Right lung (tissue), 2 donors: ENCODE measurements at regions not wholly inside any gene's neighbourhood (a gene's known extent, or its start where the extent isn't known, plus 50 kb on each side); places are given as distances from the start of the nearest gene placed in this dataset.

ENCODE experiments used
- DNase-seq, 2 donors: peaks; one replicate each; pipeline ENCODE4 v3.0.0-alpha.2; 2013

GRCh38 chr4:36823199-36823967, 421.2 kb upstream of the NWD2 start:
- DNase-seq: no peak

DNA sequence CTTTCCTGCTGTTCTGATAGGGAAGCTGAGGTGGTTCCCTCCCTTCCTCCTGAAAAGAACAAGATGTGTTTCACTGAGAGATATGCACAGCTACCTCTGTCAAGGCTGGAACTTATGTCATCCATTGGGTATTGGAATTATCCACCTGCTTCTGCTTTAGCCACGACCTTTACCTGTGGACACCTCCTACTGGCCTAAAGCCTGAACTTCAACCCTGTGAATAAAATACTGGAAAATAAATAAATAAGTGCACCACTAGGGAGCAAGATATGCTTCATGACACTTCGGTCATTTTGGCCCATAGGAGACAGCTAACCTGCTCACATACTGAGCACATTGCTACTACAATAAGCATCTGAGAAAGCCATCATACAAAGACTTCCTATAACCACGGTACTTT, 419.9 kb upstream of the NWD2 start:
- DNase-seq: no peak

DNA sequence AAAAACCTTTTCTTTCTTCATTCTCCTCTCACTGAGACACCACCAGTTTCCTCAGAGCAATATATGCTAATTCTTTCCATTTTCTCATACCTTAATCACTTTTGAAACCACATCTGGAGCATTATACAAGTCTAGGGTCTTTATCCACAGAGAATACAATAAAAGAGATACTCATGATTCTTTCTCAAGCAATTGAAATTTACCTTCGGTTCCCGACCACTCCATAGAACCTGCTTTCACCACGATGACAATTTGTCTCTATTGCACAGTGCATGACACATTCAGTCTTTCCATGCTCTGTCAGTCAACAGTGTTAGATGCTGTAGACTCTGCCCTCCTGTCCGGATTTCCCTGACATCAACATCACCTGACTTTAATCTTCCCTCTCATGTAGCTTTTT, 409.3 kb upstream of the NWD2 start:
- no peak for DNase-seq

DNA sequence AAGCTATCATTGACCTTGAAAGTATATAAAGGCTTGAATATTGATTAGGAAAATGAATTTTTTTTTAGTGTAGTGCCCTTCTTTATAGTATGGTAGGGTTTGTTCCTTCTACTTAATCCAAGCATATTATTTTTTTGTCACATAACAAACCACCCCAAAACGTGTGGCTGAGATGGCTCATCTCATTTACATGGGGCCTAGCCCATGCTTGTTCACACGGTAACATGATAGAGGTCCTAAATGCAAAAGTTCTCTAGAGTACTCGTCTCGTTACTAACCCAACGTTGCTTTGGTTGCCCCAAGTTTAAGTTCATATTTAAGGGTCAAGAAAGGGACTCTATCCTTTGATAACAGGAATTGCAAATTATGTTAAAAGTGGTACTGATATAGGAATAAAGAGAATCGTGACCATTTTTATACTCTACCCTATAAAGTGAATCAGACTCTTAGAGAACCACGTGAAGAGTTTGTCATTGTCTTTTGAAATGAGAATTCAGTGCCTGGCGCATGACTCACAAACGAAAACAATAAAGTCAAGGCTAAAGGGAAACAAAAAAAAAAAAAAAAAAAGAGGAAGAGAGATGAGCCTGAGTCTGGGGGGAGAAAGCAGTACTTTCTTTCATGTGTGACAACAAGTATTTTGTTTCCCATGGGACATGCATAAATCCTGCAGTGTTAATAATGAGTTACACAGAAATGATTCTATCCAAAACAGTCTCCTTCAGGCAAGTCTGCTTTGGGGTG, 402.8 kb upstream of the NWD2 start:
- no peak for DNase-seq

DNA sequence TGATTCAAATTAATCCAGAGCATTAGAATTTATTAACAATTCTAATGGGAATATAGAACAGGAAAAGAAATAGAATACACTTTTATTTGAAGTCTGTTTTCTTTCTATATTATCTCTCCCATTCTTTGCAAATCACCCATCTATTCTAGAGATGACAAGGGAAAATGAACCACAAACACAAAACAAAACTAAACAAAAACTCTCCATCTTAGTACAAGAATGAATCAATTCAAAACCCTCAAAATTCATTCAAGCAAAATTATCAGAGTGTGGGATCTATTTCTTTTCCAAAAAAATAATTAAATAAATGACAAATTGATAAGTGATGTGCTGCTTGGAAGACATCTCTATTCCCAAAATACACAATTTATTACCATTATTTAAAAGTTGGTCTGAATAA, 400.1 kb upstream of the NWD2 start:
- DNase-seq: no peak

- no peak for DNase-seq
Observed at GRCh38 chr4:36852856-36853255, 391.7 kb upstream of the NWD2 start.

GRCh38 chr4:36854554-36854953, 390.0 kb upstream of the NWD2 start:
- no peak for DNase-seq

- no peak for DNase-seq
Observed at GRCh38 chr4:36863601-36864000, 380.9 kb upstream of the NWD2 start.

GRCh38 chr4:36870121-36870520, 374.4 kb upstream of the NWD2 start:
- DNase-seq: no peak

DNA sequence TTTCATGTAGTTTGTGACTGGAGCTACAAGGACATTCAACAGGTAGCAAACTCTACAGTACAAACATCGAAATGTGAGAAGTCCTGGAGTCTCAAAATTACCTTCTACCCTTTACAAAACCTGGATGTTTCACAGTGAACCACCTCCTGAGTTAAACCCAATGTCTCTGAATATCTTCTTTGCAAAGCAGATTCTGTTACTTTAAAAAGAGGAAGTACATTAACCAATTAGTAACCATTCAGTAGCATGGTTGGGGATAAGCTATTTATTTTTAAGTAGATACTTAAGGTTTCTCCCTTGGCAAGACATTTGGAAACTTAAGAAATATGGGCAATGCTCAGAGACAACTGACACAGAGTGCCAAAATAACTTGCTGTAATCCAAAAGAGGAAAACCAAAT, 371.9 kb upstream of the NWD2 start:
- no peak for DNase-seq

DNA sequence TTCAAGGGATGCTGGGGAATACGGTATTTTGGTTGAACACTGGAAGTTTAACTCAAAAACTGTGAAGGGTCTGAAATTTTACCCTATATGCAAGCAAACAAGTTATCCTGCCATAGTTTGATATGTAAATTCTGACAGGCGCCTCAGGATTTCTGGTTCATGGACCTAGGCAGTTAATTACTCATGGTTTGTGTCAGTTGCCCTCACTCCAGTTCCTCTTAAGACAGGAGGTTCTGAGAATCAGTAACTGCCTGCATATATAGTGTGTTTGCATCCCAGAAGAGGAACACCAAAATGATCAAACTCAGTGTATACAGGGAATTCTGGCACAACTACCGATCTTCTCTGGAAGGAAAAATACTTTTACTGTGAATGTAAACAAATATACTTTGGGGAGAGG, 360.4 kb upstream of the NWD2 start:
- no peak for DNase-seq

- peak; percentile 17 to 18 for DNase-seq
Observed at GRCh38 chr4:36891971-36892370, 352.6 kb upstream of the NWD2 start.

GRCh38 chr4:36900446-36900987, 344.0 kb upstream of the NWD2 start:
- DNase-seq: no peak

GRCh38 chr4:36904823-36905222, 339.7 kb upstream of the NWD2 start:
- DNase-seq: no peak

DNA sequence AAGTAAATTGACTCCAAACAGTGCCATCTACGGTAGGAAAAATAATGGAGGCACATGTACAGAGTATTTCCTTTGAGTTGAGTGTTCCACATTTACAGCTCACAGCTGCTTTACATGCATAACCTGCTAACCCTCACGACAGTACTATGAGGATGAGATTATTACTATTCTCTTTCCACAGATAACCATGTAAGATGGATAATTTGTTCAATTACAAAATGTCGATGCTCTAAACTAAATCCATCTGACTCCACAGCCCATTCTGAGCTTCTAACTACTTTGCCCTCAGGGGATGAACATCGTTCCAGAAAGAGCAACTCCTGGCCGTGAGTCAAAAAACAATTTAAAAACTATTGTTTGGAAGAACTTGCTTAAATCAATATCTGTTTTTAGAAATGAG, 330.4 kb upstream of the NWD2 start:
- DNase-seq: no peak

DNA sequence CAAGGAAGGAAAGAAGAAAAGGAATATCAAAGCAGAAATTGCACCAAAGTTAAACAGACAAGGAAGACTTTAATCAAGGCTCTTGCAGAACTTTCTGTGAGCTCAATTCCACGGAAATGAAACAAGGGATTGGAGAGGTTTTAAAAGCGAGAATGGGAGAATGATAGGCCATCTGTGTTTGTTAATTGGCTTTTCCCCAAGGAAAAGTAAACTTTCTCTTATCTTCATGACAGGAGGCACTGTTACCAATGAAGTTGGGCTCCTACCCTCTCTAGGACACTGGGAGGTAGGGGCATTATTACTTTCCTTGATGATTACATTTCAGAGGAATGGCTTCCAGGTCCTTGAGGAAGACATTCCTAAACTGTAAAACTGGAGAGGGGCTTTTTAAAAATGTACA, 328.8 kb upstream of the NWD2 start:
- no peak for DNase-seq

DNA sequence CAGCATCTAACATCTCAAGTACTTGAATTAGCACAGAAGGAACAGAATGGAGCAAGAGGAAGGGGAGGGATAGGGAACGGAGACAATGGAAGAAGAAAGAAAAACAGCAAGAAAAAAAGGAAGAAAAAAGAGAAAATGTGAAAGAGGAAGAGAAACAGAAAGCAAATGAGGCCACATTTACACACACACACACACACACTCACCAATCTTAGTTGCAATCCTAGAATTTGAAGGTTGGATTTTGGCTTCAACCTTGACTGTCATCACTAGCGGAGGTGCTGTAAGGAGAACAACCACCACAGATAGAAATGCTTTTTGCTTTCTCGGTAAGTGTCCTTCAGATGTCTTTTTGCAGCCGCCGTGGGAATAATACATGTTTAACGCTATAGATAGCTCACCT, 327.1 kb upstream of the NWD2 start:
- no peak for DNase-seq

DNA sequence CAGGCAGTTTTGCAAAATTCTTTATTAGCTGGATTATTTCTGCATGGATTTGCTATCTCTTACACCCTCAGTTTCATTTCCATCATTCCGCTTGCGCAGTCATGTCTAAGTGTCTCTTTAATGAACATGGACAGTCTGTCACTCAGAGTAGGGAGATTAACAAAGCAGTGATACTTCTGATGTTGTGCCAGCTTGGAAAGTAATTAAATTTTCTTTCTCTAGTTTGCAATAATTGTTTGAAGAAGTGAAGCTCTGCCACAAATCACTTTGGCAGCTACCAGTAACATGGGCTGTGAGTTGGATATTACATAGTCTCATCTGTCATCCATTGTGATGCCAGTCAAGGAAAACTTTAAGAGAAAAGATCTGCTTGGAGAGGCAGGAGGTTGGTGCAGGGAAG, 324.8 kb upstream of the NWD2 start:
- DNase-seq: no peak

- no peak for DNase-seq
Observed at GRCh38 chr4:36921476-36922216, 322.9 kb upstream of the NWD2 start.

DNA sequence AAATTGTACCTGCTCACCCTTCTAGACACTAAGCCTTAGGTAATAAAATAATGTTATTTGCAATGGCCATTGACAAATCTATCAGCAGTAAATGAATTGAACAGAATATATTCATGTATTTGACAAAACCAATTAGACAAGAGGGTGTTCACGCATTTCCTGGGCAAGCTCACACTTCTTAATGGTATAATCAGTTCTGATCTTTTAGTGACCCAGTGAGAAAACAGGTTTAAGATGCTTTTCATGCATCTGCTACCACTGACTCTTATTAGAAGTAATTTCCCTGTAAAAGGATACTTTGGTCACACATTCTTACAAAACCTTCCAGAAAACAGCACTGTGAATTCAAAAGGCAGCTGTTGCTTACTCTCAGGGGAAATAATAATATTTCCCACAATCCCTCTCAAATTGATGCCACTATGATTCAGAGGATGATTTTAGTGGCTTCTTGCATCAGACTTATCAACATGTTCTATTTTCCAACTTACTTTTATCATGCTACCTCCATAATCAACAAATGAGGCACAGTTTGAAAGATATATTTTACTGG, 313.9 kb upstream of the NWD2 start:
- no peak for DNase-seq

- no peak for DNase-seq
Observed at GRCh38 chr4:36944232-36944631, 300.3 kb upstream of the NWD2 start.

DNA sequence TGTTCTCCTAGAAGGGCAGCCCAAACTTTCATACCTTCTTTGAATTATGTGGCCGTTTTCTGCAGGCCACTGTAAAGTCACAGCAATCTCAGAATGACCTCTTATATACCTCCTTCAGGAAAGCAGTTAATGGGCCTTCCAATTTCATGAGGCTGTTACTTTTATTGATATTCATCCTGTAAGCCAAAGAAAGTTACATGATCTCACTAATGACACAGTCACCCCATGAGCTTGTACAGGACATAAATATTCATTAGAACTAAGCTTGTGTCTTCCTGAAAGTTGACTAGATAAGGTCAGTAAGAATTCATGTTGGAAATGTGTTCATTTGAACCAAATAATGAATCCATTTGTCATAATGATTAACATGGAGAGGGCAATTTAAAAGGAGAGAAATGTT, 283.1 kb upstream of the NWD2 start:
- DNase-seq: no peak
